Activated CD4-positive, alpha-beta T cell treated with anti-CD3 and anti-CD28 coated beads for 4 hours (primary cell): ENCODE measurements at regions not wholly inside any gene's neighbourhood (a gene's known extent, or its start where the extent isn't known, plus 50 kb on each side); places are given as distances from the start of the nearest gene placed in this dataset.

Source experiments
- DNase-seq, 2 donors: peaks; one replicate each; pipeline ENCODE4 v3.0.0-alpha.2; 2020

GRCh38 chr1:56019472-56019871 is 559.9 kb downstream of the PLPP3 start:
- DNase-seq: no peak

- no peak for DNase-seq
These were observed 562.0 kb downstream of the PLPP3 start for GRCh38 chr1:56017336-56017735.

- no peak for DNase-seq
These were observed 575.5 kb downstream of the PLPP3 start for GRCh38 chr1:56003846-56004245.

DNA sequence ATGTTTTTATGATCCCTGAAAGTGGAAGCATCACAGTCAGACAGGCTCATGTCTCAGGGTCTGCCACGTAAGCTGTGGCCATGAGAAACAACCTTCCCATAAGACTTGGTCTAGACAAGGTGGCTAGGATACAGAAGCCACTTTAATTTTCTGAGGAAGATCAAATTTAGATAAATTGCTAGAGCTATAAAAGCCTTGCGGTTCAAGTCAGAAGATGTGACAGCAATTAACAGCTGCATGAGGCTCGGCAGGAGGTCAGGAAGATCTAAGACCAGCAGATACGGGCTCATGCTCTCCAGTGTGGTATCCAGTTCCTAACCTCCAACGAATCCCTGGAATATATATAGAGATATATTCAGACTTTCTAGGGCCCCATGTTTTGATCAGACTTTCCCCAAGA is 577.1 kb downstream of the PLPP3 start:
- DNase-seq: no peak

- no peak for DNase-seq
These were observed 578.9 kb downstream of the PLPP3 start for GRCh38 chr1:56000424-56000823.

- no peak for DNase-seq
These were observed 581.8 kb downstream of the PLPP3 start for GRCh38 chr1:55997536-55997935.

- no peak for DNase-seq
These were observed 585.6 kb downstream of the PLPP3 start for GRCh38 chr1:55993646-55994318.

DNA sequence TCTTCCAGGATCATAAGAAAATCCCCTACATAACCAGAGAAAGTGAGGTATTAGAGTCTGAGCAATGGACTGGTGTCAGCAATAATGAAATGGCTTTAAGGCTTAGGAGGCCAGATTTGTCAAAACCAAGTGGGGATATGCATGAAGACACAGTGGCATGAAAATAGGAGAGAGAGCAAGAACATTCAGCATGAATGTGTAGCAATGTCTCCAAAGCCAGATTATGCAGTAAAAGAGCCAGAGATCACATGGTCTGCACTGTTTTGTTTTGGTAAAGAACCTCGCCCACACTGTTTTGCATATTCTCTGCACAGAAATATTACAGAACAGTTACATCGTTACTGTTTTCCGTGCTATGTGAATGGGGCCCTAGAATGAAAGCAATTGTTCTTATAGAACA is 589.4 kb downstream of the PLPP3 start:
- DNase-seq: no peak

GRCh38 chr1:55988963-55989452 is 590.4 kb downstream of the PLPP3 start:
- DNase-seq: no peak

DNA sequence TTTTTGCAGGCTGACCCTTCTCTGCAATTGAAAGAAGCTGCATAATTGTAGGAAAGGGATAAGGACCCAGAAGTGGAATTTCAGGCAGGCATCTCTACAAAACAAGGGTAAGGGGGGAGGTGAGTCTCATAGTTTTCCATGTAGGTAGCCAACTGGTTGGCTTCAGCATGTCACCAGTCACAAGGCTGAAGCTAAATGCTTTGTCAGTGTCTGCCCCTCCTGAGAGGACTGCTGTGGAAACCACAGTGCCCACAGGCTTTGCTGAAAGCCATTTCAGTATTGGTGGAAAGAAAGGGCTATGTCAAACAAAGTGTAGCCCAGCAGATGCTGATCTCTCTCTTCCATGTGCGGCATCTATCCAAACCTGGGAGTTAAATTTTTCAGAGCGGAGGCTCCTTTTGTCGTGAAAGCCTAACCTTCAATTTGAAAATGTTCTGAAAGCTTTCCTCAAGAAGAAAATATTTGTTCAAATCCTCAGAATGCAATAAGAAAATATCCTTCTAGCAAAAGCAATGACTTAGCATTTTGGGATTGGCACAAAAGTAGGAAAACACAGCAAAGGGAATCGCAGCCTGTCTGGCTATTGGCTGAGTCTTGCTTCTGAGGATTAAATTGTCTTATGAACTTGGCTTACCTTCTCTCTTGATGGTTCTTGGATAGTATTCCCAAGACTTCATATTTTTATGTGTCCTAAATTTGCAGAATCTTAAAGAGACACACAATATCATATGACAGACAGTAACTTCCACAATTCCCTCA is 591.7 kb downstream of the PLPP3 start:
- DNase-seq: no peak

- DNase-seq: no peak
These were observed 593.4 kb downstream of the PLPP3 start for GRCh38 chr1:55986003-55986402.

DNA sequence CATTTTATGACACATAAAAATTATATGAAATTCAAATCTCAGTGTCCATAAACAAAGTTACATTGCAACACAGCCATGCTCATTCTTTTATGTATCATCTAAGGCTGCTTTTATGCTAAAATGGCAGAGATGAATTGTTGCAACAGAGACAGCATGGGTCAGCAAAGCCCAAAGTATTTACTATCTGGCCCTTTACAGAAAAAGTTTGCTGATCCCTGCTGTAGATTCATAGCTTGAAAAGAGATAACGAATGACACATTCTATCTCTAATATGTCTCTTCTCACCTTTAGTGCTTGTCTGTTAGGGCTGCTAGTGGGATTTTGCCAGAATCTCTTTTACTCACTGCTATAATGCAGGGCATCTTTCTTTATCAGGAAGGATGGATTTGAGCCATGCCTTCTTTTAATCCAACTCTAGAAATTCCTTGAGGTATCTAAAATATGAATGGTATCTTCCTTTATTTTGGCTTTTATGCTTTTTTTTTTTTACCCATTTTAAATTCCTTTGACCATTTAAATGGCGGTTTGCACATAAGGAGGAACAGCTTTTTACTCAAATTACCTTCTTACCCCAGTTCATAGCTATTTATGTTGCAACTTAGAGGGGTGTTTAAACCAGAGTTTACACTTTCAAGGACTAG is 598.2 kb downstream of the PLPP3 start:
- no peak for DNase-seq

DNA sequence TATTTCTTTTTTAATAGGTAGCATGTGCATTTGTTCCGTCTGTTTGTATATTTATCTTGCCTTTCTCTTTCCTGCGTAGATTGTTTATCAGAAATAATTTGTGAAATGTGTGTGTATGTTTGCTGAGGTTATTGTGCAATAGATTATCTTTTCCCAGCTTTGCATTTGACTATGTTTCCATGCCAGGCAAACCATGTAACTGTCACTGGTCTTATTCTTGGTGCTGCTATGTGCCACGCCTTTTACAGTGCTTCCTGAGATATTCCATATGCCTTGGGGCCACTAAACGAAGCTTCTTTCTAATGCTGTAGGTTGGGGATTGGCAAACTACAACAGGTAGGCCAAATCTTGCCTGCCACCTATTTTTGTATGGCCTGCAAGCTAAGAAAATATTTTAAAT is 598.8 kb downstream of the PLPP3 start:
- no peak for DNase-seq

DNA sequence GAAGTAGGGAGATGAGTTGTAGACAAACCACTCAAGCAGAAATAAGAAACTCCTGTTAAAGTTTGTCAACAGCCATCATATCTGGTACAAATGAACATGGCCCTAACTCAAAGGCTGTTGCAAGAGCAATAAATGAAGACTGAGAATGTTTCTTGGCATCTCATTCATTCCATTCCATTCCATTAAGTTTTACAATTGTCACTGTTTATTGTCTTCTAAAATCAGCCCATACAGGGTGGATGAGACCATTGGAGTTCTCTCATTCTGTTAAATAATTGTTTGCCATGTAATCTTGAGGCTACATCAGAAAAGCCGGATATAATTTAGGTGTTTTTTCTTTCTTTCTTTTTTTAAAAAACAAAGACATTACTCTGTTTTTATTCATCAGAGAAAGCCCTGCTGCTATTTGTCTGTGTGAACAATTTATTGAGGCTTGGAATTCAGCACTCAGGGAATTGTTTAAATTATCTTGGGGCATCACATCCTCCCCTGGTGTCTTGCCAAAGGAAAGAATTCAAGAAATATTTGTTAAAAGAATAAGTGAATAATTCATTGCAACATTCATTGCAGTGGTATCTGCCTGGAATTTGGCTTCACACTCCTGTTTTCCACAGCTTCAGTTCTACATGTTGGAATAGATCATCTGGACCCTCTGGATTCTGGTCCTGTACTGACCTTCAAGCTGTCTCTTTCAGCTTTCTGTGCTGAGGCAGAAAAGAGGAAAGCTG is 604.5 kb downstream of the PLPP3 start:
- no peak for DNase-seq

DNA sequence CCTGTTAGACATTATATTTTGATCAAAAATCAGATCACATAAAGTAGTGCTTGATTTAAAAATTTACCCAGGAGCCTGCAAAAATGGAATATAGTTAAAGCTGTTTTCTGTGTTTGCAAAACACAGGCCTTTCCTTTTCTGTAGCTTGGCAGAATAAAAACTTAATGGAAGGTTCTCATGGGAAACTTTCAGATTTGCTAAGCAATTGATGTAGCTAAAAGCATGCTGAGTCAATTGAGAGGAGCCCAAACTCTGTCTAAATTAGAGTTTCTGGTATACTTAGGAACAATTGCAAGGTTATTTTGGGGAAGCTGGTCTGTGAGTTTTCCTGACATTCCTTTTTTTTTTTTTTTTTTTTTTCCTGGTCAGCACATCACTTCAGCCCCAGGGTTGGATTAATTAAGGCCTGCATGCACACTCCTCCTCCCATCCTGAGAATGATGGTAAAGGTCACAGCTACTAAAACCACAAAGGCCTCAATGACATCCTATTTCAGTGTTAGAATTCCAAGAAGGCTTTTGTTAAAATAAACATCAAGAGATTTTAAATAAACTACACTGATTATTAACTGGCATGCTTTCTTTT is 608.7 kb downstream of the PLPP3 start:
- no peak for DNase-seq

DNA sequence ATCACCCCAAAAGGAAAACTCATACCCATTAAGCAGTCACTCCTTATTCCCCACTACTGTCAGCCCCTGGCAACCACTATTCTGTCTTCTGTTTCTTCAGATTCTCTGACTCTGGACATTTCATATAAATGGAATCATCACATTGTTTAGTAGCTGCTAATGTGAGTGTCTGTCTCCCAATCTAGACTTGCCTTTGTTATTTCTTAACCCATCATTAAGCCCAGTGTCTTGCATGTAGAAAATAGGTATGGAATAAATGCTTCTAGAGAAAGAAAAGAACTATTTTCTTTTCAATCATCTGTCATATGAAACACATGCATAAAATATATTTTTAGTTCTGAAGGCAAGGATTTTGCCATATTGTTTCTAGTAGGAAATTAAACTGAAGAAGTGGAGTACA is 610.0 kb downstream of the PLPP3 start:
- DNase-seq: no peak

DNA sequence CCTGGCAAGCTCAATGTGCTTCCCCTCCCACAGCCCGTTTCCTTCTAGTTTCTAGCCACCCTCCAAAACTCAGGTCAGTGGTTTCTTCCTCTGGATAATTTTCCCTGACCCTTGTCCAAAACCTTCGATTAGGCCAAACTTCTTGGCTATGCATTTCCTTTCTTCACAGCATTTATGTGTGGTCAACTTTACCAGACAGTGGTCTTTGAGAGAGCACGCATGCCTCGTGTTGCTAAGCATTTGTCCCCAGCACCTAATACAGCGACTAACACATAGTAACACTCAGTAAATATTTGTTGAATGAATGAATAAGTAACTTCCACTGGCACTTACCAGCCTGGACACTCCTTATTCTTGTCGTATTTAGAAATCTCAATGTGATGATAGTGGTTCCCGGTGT is 610.7 kb downstream of the PLPP3 start:
- DNase-seq: no peak

- DNase-seq: no peak
These were observed 613.3 kb downstream of the PLPP3 start for GRCh38 chr1:55965981-55966461.

DNA sequence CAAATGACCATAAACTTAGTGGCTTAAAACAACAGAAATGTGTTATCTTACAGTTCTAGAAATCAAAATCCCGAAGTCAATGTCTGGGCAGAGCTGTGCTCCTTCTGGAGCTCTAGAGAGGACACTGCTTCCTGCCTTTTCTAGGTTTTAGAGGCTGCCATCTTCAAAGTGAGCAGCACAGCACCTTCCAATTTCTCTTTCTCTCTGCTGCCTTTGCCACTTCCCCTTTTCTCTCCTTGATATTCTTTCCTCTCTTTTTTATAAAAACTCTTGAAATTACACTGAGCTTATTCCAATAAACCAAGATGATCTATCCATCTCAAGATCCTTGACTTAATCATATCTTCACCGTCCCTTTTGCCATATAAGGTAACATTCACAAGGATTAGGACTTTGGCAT is 616.9 kb downstream of the PLPP3 start:
- no peak for DNase-seq

GRCh38 chr1:55959136-55959548 is 620.2 kb downstream of the PLPP3 start:
- no peak for DNase-seq

DNA sequence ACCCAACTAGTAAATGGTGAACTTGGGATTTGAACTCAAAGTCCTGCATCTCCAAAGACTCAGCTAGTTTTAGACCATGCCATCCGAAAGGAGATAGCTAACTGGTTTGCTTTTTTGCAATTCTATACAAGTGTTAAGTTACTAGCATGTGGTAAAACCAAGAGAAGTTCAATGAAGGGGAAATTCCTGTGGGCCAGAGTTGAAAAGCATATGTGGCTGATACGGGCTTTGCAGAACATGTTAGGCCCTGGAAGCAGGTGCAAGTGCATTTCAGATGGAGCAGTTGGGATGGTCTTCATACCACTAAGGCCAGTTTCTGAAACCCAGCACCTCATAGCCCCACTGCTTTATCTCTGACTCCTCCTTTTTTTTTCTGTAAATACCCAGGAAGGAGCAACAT is 620.9 kb downstream of the PLPP3 start:
- DNase-seq: no peak

DNA sequence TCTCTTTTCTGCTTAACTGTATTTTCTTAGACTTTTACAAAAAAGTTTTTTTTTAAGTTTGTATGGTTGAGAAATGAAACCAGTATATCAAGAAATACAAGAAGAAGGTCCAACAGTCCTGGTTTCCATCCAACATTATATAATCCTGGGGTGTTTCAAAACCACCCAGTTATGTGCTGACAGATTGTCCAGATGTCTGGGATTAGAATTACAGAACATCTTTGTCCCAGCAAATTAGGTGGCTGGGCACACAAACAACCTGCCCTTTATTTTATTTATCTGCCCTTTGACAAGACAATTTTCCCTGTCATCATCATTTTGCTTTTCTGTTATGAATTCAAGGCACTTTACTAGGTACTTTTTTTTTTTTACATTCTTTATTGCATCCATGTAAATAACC is 622.1 kb downstream of the PLPP3 start:
- DNase-seq: no peak
